Natural killer cell (primary cell): ENCODE measurements at regions not wholly inside any gene's neighbourhood (a gene's known extent, or its start where the extent isn't known, plus 50 kb on each side); places are given as distances from the start of the nearest gene placed in this dataset.

ENCODE experiments used
- ATAC-seq, 3 donors: fragments of 150-1000 bp in 2 of 3; fragments of 200-7000 bp in 1 of 3; cut with Tn5 transposase; 1 replicate in 1 of 3; 2 replicates in 2 of 3; pipeline ENCODE4 v1.10.0; 2021; ENCODE audit warnings: mild to moderate bottlenecking in 2 of 3, moderate library complexity in 2 of 3
- DNase-seq, 2 donors: peaks; one replicate each; pipeline versions ENCODE4 v3.0.0 to v3.0.0-alpha.2; 2013 to 2021; ENCODE audit warnings: mixed read lengths in 1 of 2
- H3K27ac ChIP-seq: one replicate; pipeline ENCODE4 v1.5.1; 2013; ENCODE audit warnings: mild to moderate bottlenecking, low read length
- H3K27me3 ChIP-seq: one replicate; pipeline ENCODE4 v1.6.1; 2013; ENCODE audit warnings: low read length; ENCODE audit not compliant: control insufficient read depth, insufficient read depth
- H3K36me3 ChIP-seq: one replicate; pipeline ENCODE4 v1.6.1; 2013; ENCODE audit warnings: low read length; ENCODE audit not compliant: control insufficient read depth, insufficient read depth
- H3K4me1 ChIP-seq: one replicate; pipeline ENCODE4 v1.6.1; 2013; ENCODE audit warnings: low read length; ENCODE audit not compliant: control insufficient read depth, insufficient read depth
- H3K4me3 ChIP-seq: one replicate; pipeline ENCODE4 v1.5.1; 2013; ENCODE audit warnings: low read length
- H3K9me3 ChIP-seq: one replicate; pipeline ENCODE4 v1.6.1; 2013; ENCODE audit warnings: low read length; ENCODE audit not compliant: control insufficient read depth, insufficient read depth
- H3K27ac Mint-ChIP-seq, 2 donors: one replicate each; pipeline ENCODE4 v1.8.0; 2022; ENCODE audit warnings: mild to moderate bottlenecking in 2 of 2, mixed read lengths in 2 of 2, moderate library complexity in 1 of 2
- H3K27me3 Mint-ChIP-seq, 2 donors: one replicate each; pipeline ENCODE4 v1.8.0; 2022; ENCODE audit warnings: low read depth in 2 of 2, mixed read lengths in 2 of 2
- H3K36me3 Mint-ChIP-seq: one replicate; pipeline ENCODE4 v1.8.0; 2022; ENCODE audit warnings: mixed read lengths
- H3K4me1 Mint-ChIP-seq, 2 donors: one replicate each; pipeline ENCODE4 v1.8.0; 2022; ENCODE audit warnings: mixed read lengths in 2 of 2
- H3K4me3 Mint-ChIP-seq: one replicate; pipeline ENCODE4 v1.8.0; 2022; ENCODE audit warnings: mild to moderate bottlenecking, moderate library complexity, mixed read lengths
- H3K9me3 Mint-ChIP-seq, 2 donors: one replicate each; pipeline ENCODE4 v1.8.0; 2022; ENCODE audit warnings: mixed read lengths in 2 of 2
- CTCF ChIP-seq: fragments of 200-600 bp; IDR thresholded peaks from one replicate; pipeline ENCODE4 v1.8.0; 2022; ENCODE audit warnings: antibody characterized with exemption
- WGBS: methylation state at CpG from one replicate; pipeline ENCODE4 v1.1.7; 2013; ENCODE audit warnings: missing lambda C conversion rate; ENCODE audit not compliant: insufficient coverage; 5-methylcytosine and 5-hydroxymethylcytosine counted together
- intact Hi-C: fragments of 100-400 bp; cut with micrococcal nuclease; formaldehyde crosslinking; loops from one replicate; pipeline ENCODE4 v1.14.2; 2022

- H3K4me1 ChIP-seq = peaks cover 9% of the 10 kb centered on the region
- ATAC-seq = no peak
- no peaks in the 10 kb centered on the region for H3K9me3 ChIP-seq
- H3K27me3 Mint-ChIP-seq = peaks cover 2 to 7% of the 10 kb centered on the region in 2 donors
- H3K36me3 Mint-ChIP-seq = no peaks in the 10 kb centered on the region
- H3K36me3 ChIP-seq = no peaks in the 10 kb centered on the region
- H3K27ac Mint-ChIP-seq = no peak overlapping the region
- no peak for TF ChIP-seq CTCF
- H3K27me3 ChIP-seq = no peaks in the 10 kb centered on the region
- no peaks in the 10 kb centered on the region for H3K9me3 Mint-ChIP-seq
- no peak overlapping the region for H3K27ac ChIP-seq
- DNase-seq = no peak
- 86% methylated on average over 1 of the region's 3 CpGs for WGBS
- H3K4me3 Mint-ChIP-seq = no peak overlapping the region
- H3K4me3 ChIP-seq = no peak overlapping the region
- H3K4me1 Mint-ChIP-seq = peaks cover 21 to 24% of the 10 kb centered on the region in 2 donors
- intact Hi-C loops = no loop called here
These were observed 146.3 kb downstream of the TMCO5A start for GRCh38 chr15:38080651-38081275.

GRCh38 chr15:38084289-38084688, 149.8 kb downstream of the TMCO5A start:
- no peak for TF ChIP-seq CTCF
- no peaks in the 10 kb centered on the region for H3K36me3 Mint-ChIP-seq
- no peaks in the 10 kb centered on the region for H3K36me3 ChIP-seq
- H3K9me3 Mint-ChIP-seq = no peaks in the 10 kb centered on the region
- no peaks in the 10 kb centered on the region for H3K27me3 ChIP-seq
- intact Hi-C loops = no loop called here
- H3K27me3 Mint-ChIP-seq = peaks cover 6 to 17% of the 10 kb centered on the region in 2 donors
- peak overlapping the region; percentile 5 to 41 for H3K27ac Mint-ChIP-seq
- DNase-seq (peak in 1 of 2 donors; percentile 13), ATAC-seq (peak; percentile 74 to 87 (median 82))
- H3K27ac ChIP-seq = no peak overlapping the region
- no peaks in the 10 kb centered on the region for H3K9me3 ChIP-seq
- peaks cover 12% of the 10 kb centered on the region for H3K4me1 ChIP-seq
- H3K4me3 Mint-ChIP-seq = peak overlapping the region; percentile 56
- H3K4me3 ChIP-seq = no peak overlapping the region
- H3K4me1 Mint-ChIP-seq = peaks cover 27 to 31% of the 10 kb centered on the region in 2 donors

GRCh38 chr15:38085114-38085513, 150.7 kb downstream of the TMCO5A start:
- peaks cover 6 to 17% of the 10 kb centered on the region in 2 donors for H3K27me3 Mint-ChIP-seq
- H3K4me1 Mint-ChIP-seq = peaks cover 27 to 31% of the 10 kb centered on the region in 2 donors
- H3K4me3 Mint-ChIP-seq = peak overlapping the region; percentile 56
- DNase-seq (peak in 1 of 2 donors; percentile 3), ATAC-seq (peak; percentile 58 to 75 (median 60))
- Histone ChIP-seq H3K9me3 (no peaks in the 10 kb centered on the region), H3K27me3 (no peaks in the 10 kb centered on the region), H3K4me3 (no peak overlapping the region), H3K27ac (no peak overlapping the region), H3K4me1 (peaks cover 12% of the 10 kb centered on the region), H3K36me3 (no peaks in the 10 kb centered on the region)
- 2% methylated on average over 7 of the region's 7 CpGs for WGBS
- H3K36me3 Mint-ChIP-seq = no peaks in the 10 kb centered on the region
- no peak for TF ChIP-seq CTCF
- H3K9me3 Mint-ChIP-seq = no peaks in the 10 kb centered on the region
- intact Hi-C loops = no loop called here
- peak overlapping the region; percentile 6 to 41 for H3K27ac Mint-ChIP-seq
